Neural progenitor cell (in vitro differentiated cells): ENCODE measurements at regions not wholly inside any gene's neighbourhood (a gene's known extent, or its start where the extent isn't known, plus 50 kb on each side); places are given as distances from the start of the nearest gene placed in this dataset.

ENCODE experiments used
- DNase-seq: peaks from one replicate; pipeline ENCODE4 v3.0.0-alpha.2; 2016; ENCODE audit warnings: low spot score
- H2AFZ ChIP-seq: fragments of 200-600 bp; sonication (generic); replicated peaks from 2 replicates; pipeline ENCODE4 v1.6.1; 2016; ENCODE audit warnings: antibody characterized with exemption
- H3F3A ChIP-seq: fragments of 200-600 bp; sonication (generic); 2 replicates; pipeline ENCODE4 v1.6.1; 2016; ENCODE audit warnings: antibody characterized with exemption, low read depth
- H3K27ac ChIP-seq: fragments of 200-600 bp; sonication (generic); 2 replicates; pipeline ENCODE4 v1.5.1; 2016; ENCODE audit warnings: mild to moderate bottlenecking
- H3K27me3 ChIP-seq: fragments of 200-600 bp; sonication (generic); 2 replicates; pipeline ENCODE4 v1.6.1; 2016; ENCODE audit warnings: mild to moderate bottlenecking, moderate library complexity
- H3K36me3 ChIP-seq: fragments of 200-600 bp; sonication (generic); 2 replicates; pipeline ENCODE4 v1.5.1; 2016
- H3K4me1 ChIP-seq: fragments of 200-600 bp; sonication (generic); 2 replicates; pipeline ENCODE4 v1.6.1; 2016; ENCODE audit warnings: mixed run types
- H3K4me2 ChIP-seq: fragments of 200-600 bp; sonication (generic); 2 replicates; pipeline ENCODE4 v1.6.1; 2016
- H3K4me3 ChIP-seq: fragments of 200-600 bp; sonication (generic); 2 replicates; pipeline ENCODE4 v1.5.1; 2016
- H3K79me2 ChIP-seq: fragments of 200-600 bp; sonication (generic); 2 replicates; pipeline ENCODE4 v1.6.1; 2016; ENCODE audit warnings: low read depth
- H3K9ac ChIP-seq: fragments of 200-600 bp; sonication (generic); 2 replicates; pipeline ENCODE4 v1.6.1; 2016
- H3K9me3 ChIP-seq: fragments of 200-600 bp; sonication (generic); 2 replicates; pipeline ENCODE4 v1.5.1; 2016; ENCODE audit warnings: low read depth
- H4K20me1 ChIP-seq: fragments of 200-600 bp; sonication (generic); 2 replicates; pipeline ENCODE4 v1.6.1; 2016; ENCODE audit warnings: low read depth
- H3K27ac Mint-ChIP-seq: 3 replicates; pipeline ENCODE4 v1.8.0; 2021; ENCODE audit warnings: mixed read lengths
- H3K27me3 Mint-ChIP-seq: 2 replicates; pipeline ENCODE4 v1.8.0; 2022; ENCODE audit warnings: low read depth, mild to moderate bottlenecking, inconsistent platforms, moderate library complexity, mixed read lengths; ENCODE audit not compliant: insufficient read depth
- H3K36me3 Mint-ChIP-seq: 3 replicates; pipeline ENCODE4 v1.8.0; 2021; ENCODE audit warnings: mixed read lengths
- H3K4me1 Mint-ChIP-seq: 3 replicates; pipeline ENCODE4 v1.8.0; 2021; ENCODE audit warnings: mixed read lengths
- H3K4me3 Mint-ChIP-seq: 3 replicates; pipeline ENCODE4 v1.8.0; 2021; ENCODE audit warnings: mild to moderate bottlenecking, moderate library complexity, mixed read lengths
- H3K9me3 Mint-ChIP-seq: 3 replicates; pipeline ENCODE4 v1.8.0; 2020; ENCODE audit warnings: mixed read lengths
- EZH2 ChIP-seq: fragments of 200-600 bp; sonication (generic); IDR thresholded peaks from 2 replicates; pipeline ENCODE4 v1.6.1; 2017; ENCODE audit warnings: antibody characterized with exemption, mild to moderate bottlenecking, moderate library complexity
- EZH2phosphoT487 ChIP-seq: fragments of 200-600 bp; sonication (generic); IDR thresholded peaks from 2 replicates; pipeline ENCODE4 v1.6.1; 2017; ENCODE audit warnings: antibody characterized with exemption
- TF ChIP-seq, protein P1 (sequence below): fragments of 200-600 bp; sonication (generic); IDR thresholded peaks from 2 replicates; pipeline ENCODE4 v1.5.1; 2017; ENCODE audit warnings: antibody characterized with exemption, mild to moderate bottlenecking

DNA sequence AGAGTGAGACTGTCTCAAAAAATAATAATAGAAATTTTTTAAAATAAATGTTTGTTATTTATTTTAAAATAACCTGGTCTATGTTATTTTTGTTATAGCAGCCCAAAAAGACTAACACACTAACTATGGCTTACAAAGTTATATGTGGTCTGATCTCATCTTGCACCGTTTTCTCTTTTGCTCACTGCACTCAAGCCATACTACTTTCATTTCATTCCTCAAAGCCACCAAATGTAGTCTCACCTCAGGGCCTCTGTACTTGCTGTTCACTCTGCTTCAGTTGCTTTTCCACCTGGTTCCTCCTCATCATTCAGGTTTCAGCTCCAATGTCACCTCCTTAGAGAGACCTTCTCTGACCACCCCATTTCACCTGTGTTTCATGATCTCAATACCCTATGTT is 55.2 kb upstream of the MDM1 start:
- no peak overlapping the region for H3K27ac ChIP-seq
- H3K4me3 ChIP-seq, result no peak overlapping the region
- H3K4me1 Mint-ChIP-seq, result no peaks in the 10 kb centered on the region
- no peak overlapping the region for H3K4me2 ChIP-seq
- H3K79me2 ChIP-seq, result no peaks in the 10 kb centered on the region
- H3K9me3 ChIP-seq, result no peaks in the 10 kb centered on the region
- TF ChIP-seq EZH2 (no peak), EZH2phosphoT487 (no peak)
- TF ChIP-seq, protein P1, sequence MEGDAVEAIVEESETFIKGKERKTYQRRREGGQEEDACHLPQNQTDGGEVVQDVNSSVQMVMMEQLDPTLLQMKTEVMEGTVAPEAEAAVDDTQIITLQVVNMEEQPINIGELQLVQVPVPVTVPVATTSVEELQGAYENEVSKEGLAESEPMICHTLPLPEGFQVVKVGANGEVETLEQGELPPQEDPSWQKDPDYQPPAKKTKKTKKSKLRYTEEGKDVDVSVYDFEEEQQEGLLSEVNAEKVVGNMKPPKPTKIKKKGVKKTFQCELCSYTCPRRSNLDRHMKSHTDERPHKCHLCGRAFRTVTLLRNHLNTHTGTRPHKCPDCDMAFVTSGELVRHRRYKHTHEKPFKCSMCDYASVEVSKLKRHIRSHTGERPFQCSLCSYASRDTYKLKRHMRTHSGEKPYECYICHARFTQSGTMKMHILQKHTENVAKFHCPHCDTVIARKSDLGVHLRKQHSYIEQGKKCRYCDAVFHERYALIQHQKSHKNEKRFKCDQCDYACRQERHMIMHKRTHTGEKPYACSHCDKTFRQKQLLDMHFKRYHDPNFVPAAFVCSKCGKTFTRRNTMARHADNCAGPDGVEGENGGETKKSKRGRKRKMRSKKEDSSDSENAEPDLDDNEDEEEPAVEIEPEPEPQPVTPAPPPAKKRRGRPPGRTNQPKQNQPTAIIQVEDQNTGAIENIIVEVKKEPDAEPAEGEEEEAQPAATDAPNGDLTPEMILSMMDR, result no peak
- no peaks in the 10 kb centered on the region for H3K4me1 ChIP-seq
- H3K27me3 Mint-ChIP-seq, result no peaks in the 10 kb centered on the region
- no peak for DNase-seq
- no peaks in the 10 kb centered on the region for H3F3A ChIP-seq
- H3K27me3 ChIP-seq, result no peaks in the 10 kb centered on the region
- H2AFZ ChIP-seq, result no peak overlapping the region
- H3K9me3 Mint-ChIP-seq, result peaks cover 11% of the 10 kb centered on the region
- H3K36me3 ChIP-seq, result no peaks in the 10 kb centered on the region
- H3K27ac Mint-ChIP-seq, result no peak overlapping the region
- H4K20me1 ChIP-seq, result no peaks in the 10 kb centered on the region
- H3K4me3 Mint-ChIP-seq, result no peak overlapping the region
- no peaks in the 10 kb centered on the region for H3K36me3 Mint-ChIP-seq
- H3K9ac ChIP-seq, result no peak overlapping the region

DNA sequence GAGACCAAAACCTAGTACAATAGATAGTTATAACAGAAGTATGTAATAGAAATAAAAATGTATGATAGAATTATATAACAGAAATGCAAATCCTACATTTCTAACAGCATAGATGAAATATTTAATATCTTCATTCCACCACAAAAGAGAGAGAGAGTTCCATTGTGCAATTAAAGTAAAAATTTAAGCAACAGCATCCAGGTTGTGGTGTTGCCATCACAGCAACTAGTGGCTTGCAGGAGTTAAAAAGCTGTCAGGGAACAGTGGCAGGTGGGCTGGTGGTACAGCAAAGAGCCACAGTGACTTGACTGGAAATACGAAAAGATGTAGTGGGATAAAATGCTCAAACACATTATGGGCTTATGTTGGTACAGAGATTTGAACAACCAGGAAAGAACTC is 57.1 kb upstream of the MDM1 start:
- Histone ChIP-seq H3K4me3 (no peak overlapping the region), H2AFZ (no peak overlapping the region), H3K9ac (no peak overlapping the region), H4K20me1 (no peaks in the 10 kb centered on the region), H3K9me3 (no peaks in the 10 kb centered on the region), H3K79me2 (no peaks in the 10 kb centered on the region), H3K36me3 (no peaks in the 10 kb centered on the region), H3F3A (no peaks in the 10 kb centered on the region), H3K27ac (no peak overlapping the region), H3K4me2 (no peak overlapping the region), H3K4me1 (no peaks in the 10 kb centered on the region), H3K27me3 (no peaks in the 10 kb centered on the region)
- Mint-ChIP-seq H3K27me3 (no peaks in the 10 kb centered on the region), H3K36me3 (no peaks in the 10 kb centered on the region), H3K4me3 (no peak overlapping the region), H3K9me3 (peaks cover 11% of the 10 kb centered on the region), H3K4me1 (peaks cover 6% of the 10 kb centered on the region), H3K27ac (no peak overlapping the region)
- no peak for DNase-seq
- TF ChIP-seq EZH2, result no peak

DNA sequence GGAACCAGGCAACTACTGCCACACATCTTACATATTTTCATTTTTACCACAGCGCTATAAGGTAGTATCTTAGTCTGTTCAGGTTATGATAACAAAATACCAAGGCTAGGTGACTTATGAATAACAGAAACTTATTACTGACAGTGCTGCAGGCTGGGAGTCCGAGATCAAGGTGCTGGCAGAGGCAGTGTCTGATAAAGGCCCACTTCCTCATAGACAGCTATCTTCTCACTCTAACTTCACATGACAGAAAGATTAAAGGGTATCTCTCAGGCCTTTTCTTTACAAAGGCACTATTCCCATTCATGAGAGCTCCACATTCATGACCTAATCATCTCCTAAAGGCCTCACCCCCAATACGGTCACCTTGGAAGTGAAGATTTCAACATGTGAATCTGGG is 59.8 kb upstream of the MDM1 start:
- Mint-ChIP-seq H3K36me3 (no peaks in the 10 kb centered on the region), H3K9me3 (peaks cover 11% of the 10 kb centered on the region), H3K27ac (no peak overlapping the region), H3K27me3 (no peaks in the 10 kb centered on the region), H3K4me1 (peaks cover 8% of the 10 kb centered on the region), H3K4me3 (no peak overlapping the region)
- no peak for DNase-seq
- Histone ChIP-seq H2AFZ (no peak overlapping the region), H3K9me3 (no peaks in the 10 kb centered on the region), H3K36me3 (no peaks in the 10 kb centered on the region), H3K9ac (no peak overlapping the region), H3K4me2 (no peak overlapping the region), H4K20me1 (no peaks in the 10 kb centered on the region), H3F3A (no peaks in the 10 kb centered on the region), H3K4me3 (no peak overlapping the region), H3K27me3 (no peaks in the 10 kb centered on the region), H3K79me2 (no peaks in the 10 kb centered on the region), H3K27ac (no peak overlapping the region), H3K4me1 (peaks cover 8% of the 10 kb centered on the region)
- TF ChIP-seq EZH2, result no peak
- TF ChIP-seq EZH2phosphoT487, result no peak
- TF ChIP-seq, protein P1, result no peak

DNA sequence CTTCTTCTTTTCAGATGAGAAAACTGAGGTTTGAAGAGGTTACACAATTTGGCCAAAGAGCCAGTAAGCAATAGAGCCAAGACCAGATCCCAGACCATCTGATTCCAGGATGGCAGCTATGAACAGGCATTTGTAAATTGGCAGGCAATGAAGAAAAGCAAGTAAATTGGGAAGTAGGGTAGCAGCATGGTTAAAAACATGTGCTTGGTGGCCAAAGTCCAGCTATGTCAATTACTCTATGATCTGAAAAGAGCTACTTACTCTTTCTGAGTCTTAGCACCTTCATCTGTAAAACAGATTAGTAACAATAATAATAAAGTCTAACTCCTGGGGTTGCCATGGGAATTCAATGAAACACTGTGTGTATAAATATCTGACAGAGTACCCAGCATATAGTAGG is 60.2 kb upstream of the MDM1 start:
- Mint-ChIP-seq H3K36me3 (no peaks in the 10 kb centered on the region), H3K27me3 (no peaks in the 10 kb centered on the region), H3K9me3 (peaks cover 11% of the 10 kb centered on the region), H3K4me1 (peaks cover 8% of the 10 kb centered on the region), H3K4me3 (no peak overlapping the region), H3K27ac (no peak overlapping the region)
- Histone ChIP-seq H2AFZ (no peak overlapping the region), H3K9me3 (no peaks in the 10 kb centered on the region), H3K27me3 (no peaks in the 10 kb centered on the region), H3K36me3 (no peaks in the 10 kb centered on the region), H3K79me2 (no peaks in the 10 kb centered on the region), H3K4me2 (no peak overlapping the region), H3K27ac (no peak overlapping the region), H3K4me1 (peaks cover 8% of the 10 kb centered on the region), H4K20me1 (no peaks in the 10 kb centered on the region), H3K4me3 (no peak overlapping the region), H3F3A (no peaks in the 10 kb centered on the region), H3K9ac (no peak overlapping the region)
- TF ChIP-seq EZH2 (no peak), EZH2phosphoT487 (no peak)
- TF ChIP-seq, protein P1, result no peak
- no peak for DNase-seq
